Aorta (tissue), 5 donors: ENCODE measurements at regions not wholly inside any gene's neighbourhood (a gene's known extent, or its start where the extent isn't known, plus 50 kb on each side); places are given as distances from the start of the nearest gene placed in this dataset.

ENCODE experiments used
- ATAC-seq: fragments of 200-7000 bp; cut with Tn5 transposase; one replicate; pipeline ENCODE4 v1.9.1; 2022; ENCODE audit warnings: moderate library complexity; ENCODE audit not compliant: low FRiP score
- DNase-seq, 2 donors: peaks; one replicate each; pipeline ENCODE4 v3.0.0-alpha.2; 2020
- H3K27ac ChIP-seq, 2 donors: one replicate each; pipeline ENCODE4 v1.5.1; 2013; ENCODE audit warnings: low read length in 2 of 2, mild to moderate bottlenecking in 2 of 2, moderate library complexity in 2 of 2, control low read depth in 1 of 2, inconsistent platforms in 1 of 2, low read depth in 1 of 2
- H3K27me3 ChIP-seq, 2 donors: one replicate each; pipeline ENCODE4 v1.6.1; 2013; ENCODE audit warnings: control low read depth in 1 of 2, low read length in 1 of 2, mild to moderate bottlenecking in 1 of 2, moderate library complexity in 1 of 2; ENCODE audit not compliant: insufficient read depth in 2 of 2, control insufficient read depth in 1 of 2
- H3K36me3 ChIP-seq, 2 donors: one replicate each; pipeline ENCODE4 v1.6.1; 2013; ENCODE audit warnings: control low read depth in 1 of 2, low read length in 1 of 2, mild to moderate bottlenecking in 1 of 2; ENCODE audit not compliant: insufficient read depth in 2 of 2, control insufficient read depth in 1 of 2
- H3K4me1 ChIP-seq, 2 donors: one replicate each; pipeline ENCODE4 v1.6.1; 2013; ENCODE audit warnings: low read length in 2 of 2, control low read depth in 1 of 2, mild to moderate bottlenecking in 1 of 2, moderate library complexity in 1 of 2; ENCODE audit not compliant: insufficient read depth in 2 of 2, control insufficient read depth in 1 of 2
- H3K4me3 ChIP-seq, 2 donors: one replicate each; pipeline ENCODE4 v1.5.1; 2013; ENCODE audit warnings: low read length in 2 of 2, control low read depth in 1 of 2, mild to moderate bottlenecking in 1 of 2
- H3K9me3 ChIP-seq: one replicate; pipeline ENCODE4 v1.6.1; 2013; ENCODE audit warnings: mild to moderate bottlenecking, low read length; ENCODE audit not compliant: control insufficient read depth
- WGBS, 2 donors: extraction: QIAGEN DNeasy Blood & Tissue Kit; methylation state at CpG; one replicate each; pipeline ENCODE4 v1.1.7; 2013; 5-methylcytosine and 5-hydroxymethylcytosine counted together
- intact Hi-C, 2 donors: fragments of 100-400 bp; cut with DNase I; formaldehyde crosslinking; loops; one replicate each; pipeline versions ENCODE4 v1.14.2 to v1.15.0; 2022
- donor health status: healthy with polysubstance abuse.
- donor health status: Bipolar disorder and iron deficiency.
- donor health status: DM: no; HTN: no; CAD: no.
- donor health status: DM: no; HTN: no; CAD: no.
- donor health status: DM: yes; HTN: yes; CAD: no.

- H3K4me1 ChIP-seq: no peaks in the 10 kb centered on the region
- intact Hi-C loops: no loop called here
- ATAC-seq (no peak), DNase-seq (no peak)
- no peaks in the 10 kb centered on the region for H3K9me3 ChIP-seq
- H3K4me3 ChIP-seq: no peak overlapping the region
- no peaks in the 10 kb centered on the region for H3K27me3 ChIP-seq
- WGBS, 2 donors: 68 to 71% methylated on average over 15 of the region's 15 CpGs
- H3K27ac ChIP-seq: no peak overlapping the region
- H3K36me3 ChIP-seq: no peaks in the 10 kb centered on the region
These were observed 317.0 kb downstream of the CTTN start for GRCh38 chr11:70715166-70715951.

GRCh38 chr11:70716216-70716615, 317.9 kb downstream of the CTTN start:
- intact Hi-C loops: no loop called here
- 80% methylated on average over 11 of the region's 11 CpGs for WGBS, 2 donors
- H3K9me3 ChIP-seq: no peaks in the 10 kb centered on the region

GRCh38 chr11:70716986-70717775, 318.9 kb downstream of the CTTN start:
- Histone ChIP-seq H3K9me3 (no peaks in the 10 kb centered on the region), H3K4me1 (no peaks in the 10 kb centered on the region), H3K27me3 (no peaks in the 10 kb centered on the region), H3K4me3 (no peak overlapping the region), H3K36me3 (no peaks in the 10 kb centered on the region), H3K27ac (no peak overlapping the region)
- WGBS, 2 donors: 60 to 71% methylated on average over 32 of the region's 32 CpGs
- DNase-seq (no peak), ATAC-seq (no peak)
- intact Hi-C loops: no loop called here

More at GRCh38 chr11:70716216-70716615, 317.9 kb downstream of the CTTN start:
- Histone ChIP-seq H3K4me3 (no peak overlapping the region), H3K27me3 (no peaks in the 10 kb centered on the region), H3K4me1 (no peaks in the 10 kb centered on the region), H3K36me3 (no peaks in the 10 kb centered on the region), H3K27ac (no peak overlapping the region)
- DNase-seq (no peak), ATAC-seq (no peak)

GRCh38 chr11:70717936-70718595, 319.7 kb downstream of the CTTN start:
- no peaks in the 10 kb centered on the region for H3K36me3 ChIP-seq
- intact Hi-C loops: no loop called here
- H3K9me3 ChIP-seq: no peaks in the 10 kb centered on the region
- ATAC-seq (no peak), DNase-seq (no peak)
- no peak overlapping the region for H3K27ac ChIP-seq
- no peak overlapping the region for H3K4me3 ChIP-seq
- 25 to 36% methylated on average over 21 of the region's 21 CpGs for WGBS, 2 donors
- no peaks in the 10 kb centered on the region for H3K4me1 ChIP-seq
- H3K27me3 ChIP-seq: no peaks in the 10 kb centered on the region

- intact Hi-C loops: no loop called here
- Histone ChIP-seq H3K27me3 (no peaks in the 10 kb centered on the region), H3K4me3 (no peak overlapping the region), H3K4me1 (no peaks in the 10 kb centered on the region), H3K36me3 (no peaks in the 10 kb centered on the region), H3K27ac (no peak overlapping the region), H3K9me3 (no peaks in the 10 kb centered on the region)
- no peak for DNase-seq
- WGBS, 2 donors: 57 to 58% methylated on average over 11 of the region's 11 CpGs
- no peak for ATAC-seq
These were observed 321.2 kb downstream of the CTTN start for GRCh38 chr11:70719516-70719915.

GRCh38 chr11:70720281-70720680, 322.0 kb downstream of the CTTN start:
- Histone ChIP-seq H3K36me3 (no peaks in the 10 kb centered on the region), H3K4me1 (no peaks in the 10 kb centered on the region), H3K27ac (no peak overlapping the region), H3K9me3 (no peaks in the 10 kb centered on the region), H3K27me3 (no peaks in the 10 kb centered on the region), H3K4me3 (no peak overlapping the region)
- intact Hi-C loops: no loop called here
- 62% methylated on average over 5 of the region's 5 CpGs for WGBS, 2 donors
- ATAC-seq (no peak), DNase-seq (no peak)

- Histone ChIP-seq H3K9me3 (no peaks in the 10 kb centered on the region), H3K27me3 (no peaks in the 10 kb centered on the region), H3K36me3 (no peaks in the 10 kb centered on the region), H3K4me1 (no peaks in the 10 kb centered on the region), H3K4me3 (no peak overlapping the region), H3K27ac (no peak overlapping the region)
- ATAC-seq (no peak), DNase-seq (no peak)
- intact Hi-C loops: no loop called here
- WGBS, 2 donors: 81 to 84% methylated on average over 12 of the region's 12 CpGs
These were observed 322.7 kb downstream of the CTTN start for GRCh38 chr11:70721006-70721405.

- no peak overlapping the region for H3K27ac ChIP-seq
- no peaks in the 10 kb centered on the region for H3K4me1 ChIP-seq
- no peak for DNase-seq
- no peak for ATAC-seq
- H3K36me3 ChIP-seq: no peaks in the 10 kb centered on the region
- no peaks in the 10 kb centered on the region for H3K9me3 ChIP-seq
- intact Hi-C loops: no loop called here
- no peaks in the 10 kb centered on the region for H3K27me3 ChIP-seq
- H3K4me3 ChIP-seq: no peak overlapping the region
- 66 to 68% methylated on average over 10 of the region's 10 CpGs for WGBS, 2 donors
These were observed 326.9 kb downstream of the CTTN start for GRCh38 chr11:70725278-70725677.
